Activated T-helper 2 cell treated with anti-CD3 and anti-CD28 coated beads, Interferon-gamma antibody, Interleukin-2, Interleukin-4, amounts not matched to agents 10 μg/mL and 5 μg/mL and 100 μg/mL, durations not matched to agents 14 hours and 24 hours and 36 hours (primary cell): ENCODE measurements at regions not wholly inside any gene's neighbourhood (a gene's known extent, or its start where the extent isn't known, plus 50 kb on each side); places are given as distances from the start of the nearest gene placed in this dataset.

Experiments used
- DNase-seq: peaks from one replicate; pipeline ENCODE4 v3.0.0; 2021; ENCODE audit warnings: low spot score
- H3K27ac Mint-ChIP-seq: one replicate; pipeline ENCODE4 v1.8.0; 2021; ENCODE audit warnings: mixed read lengths
- H3K27me3 Mint-ChIP-seq: one replicate; pipeline ENCODE4 v1.8.0; 2021; ENCODE audit warnings: low read depth, mixed read lengths
- H3K36me3 Mint-ChIP-seq: one replicate; pipeline ENCODE4 v1.8.0; 2021; ENCODE audit warnings: low read depth, mixed read lengths
- H3K4me1 Mint-ChIP-seq: one replicate; pipeline ENCODE4 v1.8.0; 2021; ENCODE audit warnings: low read depth, mixed read lengths
- H3K4me3 Mint-ChIP-seq: one replicate; pipeline ENCODE4 v1.8.0; 2021; ENCODE audit warnings: low read depth, mild to moderate bottlenecking, moderate library complexity, mixed read lengths
- H3K9me3 Mint-ChIP-seq: one replicate; pipeline ENCODE4 v1.8.0; 2021; ENCODE audit warnings: mixed read lengths
- intact Hi-C: fragments of 100-400 bp; cut with micrococcal nuclease; formaldehyde crosslinking; loops from one replicate; pipeline ENCODE4 v1.15.1; 2023

- Mint-ChIP-seq H3K4me3 (no peak overlapping the region), H3K27ac (no peak overlapping the region), H3K9me3 (no peaks in the 10 kb centered on the region), H3K27me3 (peaks cover 26% of the 10 kb centered on the region), H3K4me1 (peaks cover 20% of the 10 kb centered on the region), H3K36me3 (no peaks in the 10 kb centered on the region)
- intact Hi-C loops = no loop called here
- no peak for DNase-seq
These were observed 57.0 kb upstream of the C3orf80 start for GRCh38 chr3:160168246-160168645.

GRCh38 chr3:160169139-160169976, 55.9 kb upstream of the C3orf80 start:
- no peaks in the 10 kb centered on the region for H3K9me3 Mint-ChIP-seq
- intact Hi-C loops = no loop called here

GRCh38 chr3:160170409-160171370, 54.5 kb upstream of the C3orf80 start:
- Mint-ChIP-seq H3K4me1 (peaks cover 20% of the 10 kb centered on the region), H3K36me3 (no peaks in the 10 kb centered on the region), H3K27me3 (peaks cover 14% of the 10 kb centered on the region), H3K4me3 (no peak overlapping the region), H3K27ac (no peak overlapping the region), H3K9me3 (no peaks in the 10 kb centered on the region)
- intact Hi-C loops = no loop called here
- no peak for DNase-seq

More at GRCh38 chr3:160169139-160169976, 55.9 kb upstream of the C3orf80 start:
- Mint-ChIP-seq H3K27me3 (peaks cover 22% of the 10 kb centered on the region), H3K36me3 (no peaks in the 10 kb centered on the region), H3K4me1 (peaks cover 20% of the 10 kb centered on the region), H3K4me3 (no peak overlapping the region), H3K27ac (no peak overlapping the region)
- DNase-seq = no peak

- Mint-ChIP-seq H3K27me3 (peaks cover 8% of the 10 kb centered on the region), H3K4me3 (no peak overlapping the region), H3K36me3 (no peaks in the 10 kb centered on the region), H3K27ac (no peak overlapping the region), H3K9me3 (no peaks in the 10 kb centered on the region), H3K4me1 (peaks cover 20% of the 10 kb centered on the region)
- intact Hi-C loops = no loop called here
- DNase-seq = no peak
These were observed 53.4 kb upstream of the C3orf80 start for GRCh38 chr3:160171813-160172212.

GRCh38 chr3:160174621-160175020, 50.6 kb upstream of the C3orf80 start:
- H3K27ac Mint-ChIP-seq = no peak overlapping the region
- no peaks in the 10 kb centered on the region for H3K36me3 Mint-ChIP-seq
- no peaks in the 10 kb centered on the region for H3K9me3 Mint-ChIP-seq
- intact Hi-C loops = no loop called here
- H3K4me3 Mint-ChIP-seq = no peak overlapping the region
- peaks cover 20% of the 10 kb centered on the region for H3K4me1 Mint-ChIP-seq
- H3K27me3 Mint-ChIP-seq = peaks cover 8% of the 10 kb centered on the region
- DNase-seq = no peak
